ENCODE measurements at regions not wholly inside any gene's neighbourhood (a gene's known extent, or its start where the extent isn't known, plus 50 kb on each side); places are given as distances from the start of the nearest gene placed in this dataset.
A peak's percentile ranks its signal among the peaks of the same experiment; 100 is the strongest.

- TF ChIP-seq HNRNPL (IDR thresholded peaks at IDR 0.05; ENCODE audit: low read depth, low read length), result peak; percentile 96
- no peak for TF ChIP-seq NFIB (CRISPR knock-in tag; IDR thresholded peaks at IDR 0.05; ENCODE audit: borderline replicate concordance)
- TF ChIP-seq ZNF563 (CRISPR knock-in tag; IDR thresholded peaks at IDR 0.05), result peak; percentile 76
- TF ChIP-seq ZSCAN30 (CRISPR knock-in tag; IDR thresholded peaks at IDR 0.05), result no peak
- TF ChIP-seq STAT5B (CRISPR knock-in tag; IDR thresholded peaks at IDR 0.05), result no peak
- TF ChIP-seq U2AF2 (IDR thresholded peaks at IDR 0.05; ENCODE audit: low read depth, low read length), result no peak
- TF ChIP-seq PHF5A (CRISPR knock-in tag; IDR thresholded peaks at IDR 0.05; ENCODE audit: low read depth, unreplicated experiment), result no peak
- peak; percentile 57 for TF ChIP-seq HNF1B (CRISPR knock-in tag; IDR thresholded peaks at IDR 0.05)
- peak; percentile 51 for TF ChIP-seq HIVEP1 (CRISPR knock-in tag; IDR thresholded peaks at IDR 0.05)
- TF ChIP-seq PATZ1 (CRISPR knock-in tag; IDR thresholded peaks at IDR 0.05), result peak; percentile 93
- no peak for TF ChIP-seq ZNF34 (CRISPR knock-in tag; IDR thresholded peaks at IDR 0.05; ENCODE audit: borderline replicate concordance)
- no peak for TF ChIP-seq HDAC6 (IDR thresholded peaks at IDR 0.05; ENCODE audit: low read depth, low read length)
- no peak; the same call in 1 of the 2 replicates for TF ChIP-seq WIZ (CRISPR knock-in tag; IDR thresholded peaks at IDR 0.05)
- peak; percentile 53 for TF ChIP-seq IRF2 (CRISPR knock-in tag; IDR thresholded peaks at IDR 0.05)
- no peak for TF ChIP-seq RFXAP (CRISPR knock-in tag; IDR thresholded peaks at IDR 0.05; ENCODE audit: borderline replicate concordance)
- peak; percentile 88; the same call in 1 of the 2 replicates for TF ChIP-seq ZMYM2 (CRISPR knock-in tag; IDR thresholded peaks at IDR 0.05)
- 0 out of 2 replicates have a peak, but pooled peaks have one; percentile 44 for TF ChIP-seq REL (CRISPR knock-in tag; conservative IDR thresholded peaks at IDR 0.05)
- no peak for TF ChIP-seq KLF13 (CRISPR knock-in tag; IDR thresholded peaks at IDR 0.05)
- peak; percentile 53; the same call in 1 of the 2 replicates for TF ChIP-seq POLR2G (IDR thresholded peaks at IDR 0.05; ENCODE audit: low read depth, low read length)
- TF ChIP-seq TFDP1 (CRISPR knock-in tag; IDR thresholded peaks at IDR 0.05; ENCODE audit: borderline replicate concordance), result peak; percentile 71
- peak; percentile 74; the same call in 1 of the 2 replicates for TF ChIP-seq ZSCAN29 (CRISPR knock-in tag; conservative IDR thresholded peaks at IDR 0.05)
- no peak for TF ChIP-seq ZNF383 (CRISPR knock-in tag; IDR thresholded peaks at IDR 0.05; ENCODE audit: borderline replicate concordance)
- TF ChIP-seq ZNF773 (CRISPR knock-in tag; IDR thresholded peaks at IDR 0.05; ENCODE audit: borderline replicate concordance), result no peak
- TF ChIP-seq ZNF556 (CRISPR knock-in tag; IDR thresholded peaks at IDR 0.05; ENCODE audit: borderline replicate concordance), result peak; percentile 59; the same call in 1 of the 2 replicates
- TF ChIP-seq SNAPC2 (CRISPR knock-in tag; IDR thresholded peaks at IDR 0.05), result peak; percentile 69
- TF ChIP-seq ZNF577 (CRISPR knock-in tag; IDR thresholded peaks at IDR 0.05; ENCODE audit: borderline replicate concordance, low read depth), result no peak
- TF ChIP-seq NR3C1 (CRISPR knock-in tag; IDR thresholded peaks at IDR 0.05), result no peak
Observed at GRCh38 chr6:167420858-167421766, 96.2 kb downstream of the TTLL2 start (continued).
